ENCODE measurements at regions not wholly inside any gene's neighbourhood (a gene's known extent, or its start where the extent isn't known, plus 50 kb on each side); places are given as distances from the start of the nearest gene placed in this dataset.

DNA sequence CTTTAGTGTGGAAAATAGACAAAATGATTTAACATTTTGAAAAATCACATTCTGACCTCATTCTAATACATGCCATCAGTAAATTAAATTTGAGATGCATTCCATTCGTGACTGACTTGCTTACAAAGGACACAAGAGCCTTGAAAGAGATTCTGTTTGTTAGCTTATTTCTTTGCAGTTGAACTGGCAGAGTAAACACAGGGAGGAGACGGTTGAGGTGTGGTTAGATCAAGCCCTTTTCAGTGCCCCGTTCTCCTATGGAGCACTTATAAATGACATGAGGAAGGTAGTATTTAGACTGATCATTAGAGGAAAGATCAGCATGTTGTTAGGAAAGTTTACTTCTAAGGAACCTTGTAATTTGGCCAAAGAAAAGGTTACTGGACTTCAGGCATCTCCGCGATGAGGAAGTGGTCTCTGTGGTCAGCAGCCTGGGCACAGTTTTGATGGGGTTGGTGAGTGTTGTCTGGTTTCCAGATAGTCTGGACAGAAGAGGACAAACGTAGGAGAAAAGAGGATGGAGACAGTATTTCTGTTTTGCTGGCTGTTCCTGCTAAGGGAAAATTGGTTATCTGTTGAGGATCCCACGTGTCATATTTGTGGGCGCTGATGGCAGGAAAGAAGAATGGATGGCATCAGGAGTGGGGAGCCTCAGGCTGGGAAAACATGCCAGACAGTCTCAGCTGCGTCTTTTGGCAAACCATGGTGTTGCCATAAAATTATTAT is 328.9 kb upstream of the TBL1XR1 start:
- peaks cover 0 to 19% of the 10 kb centered on the region in 2 donors for H3K4me1 ChIP-seq
- DNase-seq (ENCODE audit: low spot score in 2 of 2): peak in 1 of 2 donors; percentile 78
- no peak overlapping the region for H3K4me3 ChIP-seq
- TF ChIP-seq POLR2A (IDR thresholded peaks at IDR 0.05) (no peak), POLR2AphosphoS5 (IDR thresholded peaks at IDR 0.05) (peak in 2 of 3 donors; percentile 24 to 72)
- no peaks in the 10 kb centered on the region for H3K9me3 ChIP-seq
- H3K27ac ChIP-seq: peak overlapping the region; percentile 71 to 74
- no peaks in the 10 kb centered on the region for H3K27me3 ChIP-seq
- intact Hi-C loops (cut with DNase I; ENCODE audit: low total_unique reads): loop anchor here (10.0 kb wide), 1 partner anchor 719 kb away; no protein-coding TSS in a partner anchor
- H3K36me3 ChIP-seq: no peaks in the 10 kb centered on the region

DNA sequence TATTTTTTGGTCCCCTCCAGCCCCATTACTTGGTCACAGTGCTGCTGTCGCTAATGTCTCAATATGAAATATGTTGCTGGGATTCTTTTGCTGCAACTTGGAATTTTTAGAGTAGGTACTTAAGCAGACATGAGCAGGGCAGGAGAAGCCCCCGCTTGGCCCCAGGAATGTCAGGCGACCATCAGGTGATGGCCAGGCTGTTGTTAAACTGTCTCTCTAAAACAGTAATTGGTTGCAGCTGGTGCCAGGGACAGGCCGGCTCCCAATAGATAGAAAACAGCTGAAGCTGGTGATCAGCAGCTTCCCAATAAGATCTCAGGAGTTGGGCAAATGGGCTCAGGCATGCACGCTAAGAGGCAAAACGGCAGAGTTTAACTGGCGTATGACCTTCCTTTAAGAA is 329.9 kb upstream of the TBL1XR1 start:
- Histone ChIP-seq H3K36me3 (no peaks in the 10 kb centered on the region), H3K27ac (peak overlapping the region; percentile 50 to 71), H3K9me3 (no peaks in the 10 kb centered on the region), H3K4me1 (peaks cover 0 to 19% of the 10 kb centered on the region in 2 donors), H3K4me3 (no peak overlapping the region), H3K27me3 (no peaks in the 10 kb centered on the region)
- TF ChIP-seq POLR2AphosphoS5 (IDR thresholded peaks at IDR 0.05) (no peak), POLR2A (IDR thresholded peaks at IDR 0.05) (no peak)
- TF ChIP-seq, protein P1, sequence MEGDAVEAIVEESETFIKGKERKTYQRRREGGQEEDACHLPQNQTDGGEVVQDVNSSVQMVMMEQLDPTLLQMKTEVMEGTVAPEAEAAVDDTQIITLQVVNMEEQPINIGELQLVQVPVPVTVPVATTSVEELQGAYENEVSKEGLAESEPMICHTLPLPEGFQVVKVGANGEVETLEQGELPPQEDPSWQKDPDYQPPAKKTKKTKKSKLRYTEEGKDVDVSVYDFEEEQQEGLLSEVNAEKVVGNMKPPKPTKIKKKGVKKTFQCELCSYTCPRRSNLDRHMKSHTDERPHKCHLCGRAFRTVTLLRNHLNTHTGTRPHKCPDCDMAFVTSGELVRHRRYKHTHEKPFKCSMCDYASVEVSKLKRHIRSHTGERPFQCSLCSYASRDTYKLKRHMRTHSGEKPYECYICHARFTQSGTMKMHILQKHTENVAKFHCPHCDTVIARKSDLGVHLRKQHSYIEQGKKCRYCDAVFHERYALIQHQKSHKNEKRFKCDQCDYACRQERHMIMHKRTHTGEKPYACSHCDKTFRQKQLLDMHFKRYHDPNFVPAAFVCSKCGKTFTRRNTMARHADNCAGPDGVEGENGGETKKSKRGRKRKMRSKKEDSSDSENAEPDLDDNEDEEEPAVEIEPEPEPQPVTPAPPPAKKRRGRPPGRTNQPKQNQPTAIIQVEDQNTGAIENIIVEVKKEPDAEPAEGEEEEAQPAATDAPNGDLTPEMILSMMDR (IDR thresholded peaks at IDR 0.05): no peak
- intact Hi-C loops (cut with DNase I; ENCODE audit: low total_unique reads): loop anchor here (10.0 kb wide), 1 partner anchor 718 kb away; no protein-coding TSS in a partner anchor
- DNase-seq (ENCODE audit: low spot score in 2 of 2): no peak

DNA sequence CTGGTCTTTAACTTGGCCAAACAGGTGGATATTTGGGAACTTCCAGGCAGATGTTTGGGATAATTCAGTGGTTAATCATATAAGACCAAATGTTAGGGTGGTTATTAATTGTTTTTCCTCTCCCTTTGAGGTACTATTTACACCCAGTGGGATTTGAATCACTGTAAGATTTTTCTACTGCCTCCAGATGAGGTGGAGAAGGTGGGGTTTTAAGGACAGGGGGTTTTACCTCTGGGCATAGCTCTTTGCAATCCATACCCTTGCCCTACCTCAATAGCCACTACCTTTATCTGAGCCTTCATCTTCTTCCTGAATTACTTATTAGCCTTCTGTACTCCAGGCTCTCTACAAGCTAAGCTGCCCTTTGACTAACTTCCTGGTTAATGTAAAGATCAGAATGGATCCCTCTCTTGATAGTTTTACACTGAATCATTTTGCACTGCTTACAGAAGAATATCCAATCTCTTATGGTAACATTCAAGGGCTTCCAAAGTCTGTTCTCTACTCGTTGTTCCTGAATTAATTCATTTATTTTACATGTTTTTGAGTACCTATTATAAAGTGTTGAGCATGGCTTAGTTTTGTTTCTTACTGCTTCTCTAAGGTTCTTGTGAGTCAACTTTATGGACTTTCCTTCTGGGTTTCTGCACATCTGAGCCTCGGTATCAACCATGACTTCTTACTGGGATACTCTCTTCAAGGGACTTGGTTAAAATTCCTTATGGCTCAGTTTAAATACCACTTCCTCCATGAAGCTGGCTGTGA is 331.2 kb upstream of the TBL1XR1 start:
- Histone ChIP-seq H3K36me3 (no peaks in the 10 kb centered on the region), H3K4me1 (peaks cover 0 to 19% of the 10 kb centered on the region in 2 donors), H3K27me3 (no peaks in the 10 kb centered on the region), H3K4me3 (no peak overlapping the region), H3K27ac (peak overlapping the region; percentile 21 to 71), H3K9me3 (no peaks in the 10 kb centered on the region)
- intact Hi-C loops (cut with DNase I; ENCODE audit: low total_unique reads): loop anchor here (10.0 kb wide), 1 partner anchor 716 kb away; no protein-coding TSS in a partner anchor
- no peak for DNase-seq (ENCODE audit: low spot score in 2 of 2)
- TF ChIP-seq POLR2AphosphoS5 (IDR thresholded peaks at IDR 0.05) (no peak), POLR2A (IDR thresholded peaks at IDR 0.05) (no peak)
- TF ChIP-seq, protein P1 (IDR thresholded peaks at IDR 0.05): no peak

DNA sequence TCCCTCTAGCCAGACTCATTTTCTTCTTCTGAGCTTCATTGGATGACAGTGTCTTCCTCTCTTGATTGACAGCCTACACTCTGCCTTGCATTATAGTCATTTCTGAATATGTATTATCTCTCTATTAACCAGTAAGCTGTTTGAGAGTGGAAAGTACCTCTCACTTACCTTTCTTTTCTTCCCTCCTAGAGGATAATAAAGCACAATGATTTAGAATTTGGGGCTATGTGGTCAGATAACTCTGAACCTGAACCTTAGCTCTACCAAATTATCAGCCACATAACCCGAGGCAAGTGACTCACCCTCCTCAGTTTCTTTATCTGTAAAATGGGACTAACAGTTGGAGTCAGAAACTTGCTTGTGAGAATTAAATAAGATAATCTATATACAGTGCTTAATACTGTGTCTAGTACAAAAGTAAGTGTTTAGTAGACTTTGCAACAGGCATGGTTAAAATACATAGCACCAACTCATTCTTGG is 331.8 kb upstream of the TBL1XR1 start:
- Histone ChIP-seq H3K4me3 (no peak overlapping the region), H3K4me1 (peaks cover 0 to 19% of the 10 kb centered on the region in 2 donors), H3K27ac (no peak overlapping the region), H3K36me3 (no peaks in the 10 kb centered on the region), H3K27me3 (no peaks in the 10 kb centered on the region), H3K9me3 (no peaks in the 10 kb centered on the region)
- no peak for DNase-seq (ENCODE audit: low spot score in 2 of 2)
- intact Hi-C loops (cut with DNase I; ENCODE audit: low total_unique reads): loop anchor here (10.0 kb wide), 1 partner anchor 716 kb away; no protein-coding TSS in a partner anchor
- TF ChIP-seq POLR2AphosphoS5 (IDR thresholded peaks at IDR 0.05): no peak
- no peak for TF ChIP-seq POLR2A (IDR thresholded peaks at IDR 0.05)
- TF ChIP-seq, protein P1 (IDR thresholded peaks at IDR 0.05): no peak

DNA sequence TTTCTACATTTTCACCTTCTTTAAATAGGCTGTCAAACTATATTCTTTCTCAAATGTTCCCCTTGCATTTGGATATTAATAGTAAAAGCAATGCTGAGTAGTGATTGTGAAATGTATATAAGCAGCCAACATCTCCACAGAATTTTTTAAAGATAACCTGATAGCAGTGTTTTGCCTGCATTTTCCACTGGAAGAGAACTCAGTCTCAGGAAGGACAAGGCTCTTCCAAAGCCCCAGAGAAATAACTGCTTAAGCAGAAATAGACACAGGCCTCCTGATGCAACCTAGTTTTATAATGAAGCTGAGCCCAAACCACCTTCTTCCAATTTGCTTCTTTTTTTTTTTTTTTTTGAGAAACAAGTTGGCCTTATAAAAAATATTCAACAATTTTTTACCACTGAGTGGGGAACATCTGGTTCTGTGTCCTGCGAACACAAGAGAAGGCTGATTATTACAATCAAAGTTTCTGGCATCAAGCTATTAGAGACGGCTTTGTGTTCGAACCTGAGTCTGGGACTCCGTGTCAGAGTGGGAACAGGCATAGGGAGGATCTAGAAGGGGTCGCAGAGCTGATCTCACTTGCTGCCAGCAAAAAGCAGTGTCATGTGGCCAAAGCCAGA is 332.5 kb upstream of the TBL1XR1 start:
- Histone ChIP-seq H3K36me3 (no peaks in the 10 kb centered on the region), H3K9me3 (no peaks in the 10 kb centered on the region), H3K4me1 (peaks cover 0 to 19% of the 10 kb centered on the region in 2 donors), H3K27ac (peak overlapping the region; percentile 48 to 70), H3K4me3 (no peak overlapping the region), H3K27me3 (no peaks in the 10 kb centered on the region)
- intact Hi-C loops (cut with DNase I; ENCODE audit: low total_unique reads): loop anchor here (10.0 kb wide), 1 partner anchor 715 kb away; no protein-coding TSS in a partner anchor
- TF ChIP-seq POLR2A (IDR thresholded peaks at IDR 0.05) (no peak), POLR2AphosphoS5 (IDR thresholded peaks at IDR 0.05) (no peak)
- TF ChIP-seq, protein P1 (IDR thresholded peaks at IDR 0.05): no peak
- DNase-seq (ENCODE audit: low spot score in 2 of 2): no peak

All from breast epithelium (tissue), 4 donors.